ENCODE measurements at regions not wholly inside any gene's neighbourhood (a gene's known extent, or its start where the extent isn't known, plus 50 kb on each side); places are given as distances from the start of the nearest gene placed in this dataset.

DNA sequence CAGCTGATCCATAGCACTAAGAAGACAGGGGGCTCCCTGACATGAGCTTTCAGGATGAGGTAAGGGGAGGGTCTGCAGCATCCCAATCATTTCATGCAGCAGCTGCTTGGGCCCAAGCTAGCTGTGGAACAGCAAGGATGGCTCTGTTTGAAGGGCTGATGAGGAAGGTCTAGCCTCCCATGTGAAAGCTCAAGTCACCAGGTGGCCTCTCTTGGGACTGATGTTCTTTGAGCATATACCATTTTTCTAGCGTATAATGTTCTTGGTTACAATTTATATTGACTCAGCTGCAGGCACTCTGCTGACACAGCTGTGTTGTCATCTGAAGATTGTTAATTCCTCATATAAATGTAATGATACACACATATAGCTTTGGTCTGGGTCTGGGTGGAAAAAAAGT lies 87.0 kb downstream of the CD200R1L start:
- TF ChIP-seq, protein P1, sequence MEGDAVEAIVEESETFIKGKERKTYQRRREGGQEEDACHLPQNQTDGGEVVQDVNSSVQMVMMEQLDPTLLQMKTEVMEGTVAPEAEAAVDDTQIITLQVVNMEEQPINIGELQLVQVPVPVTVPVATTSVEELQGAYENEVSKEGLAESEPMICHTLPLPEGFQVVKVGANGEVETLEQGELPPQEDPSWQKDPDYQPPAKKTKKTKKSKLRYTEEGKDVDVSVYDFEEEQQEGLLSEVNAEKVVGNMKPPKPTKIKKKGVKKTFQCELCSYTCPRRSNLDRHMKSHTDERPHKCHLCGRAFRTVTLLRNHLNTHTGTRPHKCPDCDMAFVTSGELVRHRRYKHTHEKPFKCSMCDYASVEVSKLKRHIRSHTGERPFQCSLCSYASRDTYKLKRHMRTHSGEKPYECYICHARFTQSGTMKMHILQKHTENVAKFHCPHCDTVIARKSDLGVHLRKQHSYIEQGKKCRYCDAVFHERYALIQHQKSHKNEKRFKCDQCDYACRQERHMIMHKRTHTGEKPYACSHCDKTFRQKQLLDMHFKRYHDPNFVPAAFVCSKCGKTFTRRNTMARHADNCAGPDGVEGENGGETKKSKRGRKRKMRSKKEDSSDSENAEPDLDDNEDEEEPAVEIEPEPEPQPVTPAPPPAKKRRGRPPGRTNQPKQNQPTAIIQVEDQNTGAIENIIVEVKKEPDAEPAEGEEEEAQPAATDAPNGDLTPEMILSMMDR (conservative IDR thresholded peaks at IDR 0.05): no peak
- TF ChIP-seq ZFX (IDR thresholded peaks at IDR 0.05): no peak

All from C4-2B (cell line).